SK-N-SH treated with all-trans-retinoic acid at 6 μM for 48 hours (cell line): ENCODE measurements at regions not wholly inside any gene's neighbourhood (a gene's known extent, or its start where the extent isn't known, plus 50 kb on each side); places are given as distances from the start of the nearest gene placed in this dataset.

Experiments used
- ARNTL ChIP-seq: fragments of 450-650 bp; formaldehyde crosslinking; IDR thresholded peaks from 2 replicates; pipeline ENCODE4 v1.5.0; 2020; ENCODE audit warnings: low read depth, mild to moderate bottlenecking, moderate library complexity, borderline replicate concordance
- CSDC2 ChIP-seq: fragments of 250-450 bp; sonication (Bioruptor Pico); IDR thresholded peaks from 2 replicates; pipeline ENCODE4 v1.5.0; 2020; ENCODE audit warnings: mild to moderate bottlenecking, moderate library complexity
- GLIS3 ChIP-seq: fragments of 250-450 bp; sonication (Bioruptor Pico); IDR thresholded peaks from 2 replicates; pipeline ENCODE4 v1.5.0; 2020; ENCODE audit warnings: mild to moderate bottlenecking, moderate library complexity
- ISL1 ChIP-seq: fragments of 250-450 bp; sonication (Bioruptor Pico); IDR thresholded peaks from 2 replicates; pipeline ENCODE4 v2.1.2; 2022; ENCODE audit warnings: mild to moderate bottlenecking, moderate library complexity
- OSR1 ChIP-seq: fragments of 250-450 bp; sonication (Bioruptor Pico); IDR thresholded peaks from 2 replicates; pipeline ENCODE4 v1.8.0; 2022; ENCODE audit warnings: moderate library complexity, mild to moderate bottlenecking, inconsistent platforms
- RARB ChIP-seq: fragments of 250-450 bp; sonication (Bioruptor Pico); IDR thresholded peaks from 2 replicates; pipeline ENCODE4 v1.8.0; 2021; ENCODE audit warnings: mild to moderate bottlenecking, moderate library complexity
- SNAI2 ChIP-seq: fragments of 250-450 bp; sonication (Bioruptor Pico); IDR thresholded peaks from 2 replicates; pipeline ENCODE4 v1.5.0; 2020; ENCODE audit warnings: mild to moderate bottlenecking, moderate library complexity
- TCF4 ChIP-seq: fragments of 250-450 bp; sonication (Bioruptor Pico); IDR thresholded peaks from 2 replicates; pipeline ENCODE4 v1.8.0; 2021; ENCODE audit warnings: mild to moderate bottlenecking, moderate library complexity, borderline replicate concordance
- ZFP3 ChIP-seq: fragments of 250-450 bp; sonication (Bioruptor Pico); IDR thresholded peaks from 2 replicates; pipeline ENCODE4 v1.5.0; 2020; ENCODE audit warnings: mild to moderate bottlenecking, moderate library complexity
- ZFP30 ChIP-seq: fragments of 450-650 bp; formaldehyde crosslinking; IDR thresholded peaks from 2 replicates; pipeline ENCODE4 v1.5.0; 2022; ENCODE audit warnings: mild to moderate bottlenecking, moderate library complexity
- ZNF8 ChIP-seq: fragments of 450-650 bp; formaldehyde crosslinking; IDR thresholded peaks from 2 replicates; pipeline ENCODE4 v1.5.0; 2020; ENCODE audit warnings: mild to moderate bottlenecking, moderate library complexity
- TF ChIP-seq, protein P1 (sequence below): fragments of 250-450 bp; sonication (Bioruptor Pico); IDR thresholded peaks from 2 replicates; pipeline ENCODE4 v1.8.0; 2020; ENCODE audit warnings: mild to moderate bottlenecking, moderate library complexity, borderline replicate concordance

DNA sequence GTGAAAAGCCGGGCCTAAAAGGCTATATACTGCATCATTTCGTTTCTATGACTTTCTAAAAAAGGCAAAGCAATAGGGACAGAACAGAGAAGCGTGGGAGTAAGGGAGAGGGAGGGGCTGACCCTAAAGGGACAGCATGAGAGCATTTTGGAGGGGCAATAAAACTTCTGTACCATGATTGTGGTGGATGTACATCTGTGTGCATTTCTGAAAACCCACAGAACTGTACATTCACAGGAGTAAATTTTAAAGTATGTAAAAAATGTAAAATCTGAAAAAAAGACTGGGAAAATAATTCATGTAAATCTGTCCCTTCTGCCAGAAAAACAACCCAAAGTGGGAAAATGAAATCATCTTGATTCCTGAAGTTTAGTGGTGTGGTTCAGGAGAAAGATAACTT is 235.4 kb downstream of the CENPF start:
- TF ChIP-seq, protein P1, sequence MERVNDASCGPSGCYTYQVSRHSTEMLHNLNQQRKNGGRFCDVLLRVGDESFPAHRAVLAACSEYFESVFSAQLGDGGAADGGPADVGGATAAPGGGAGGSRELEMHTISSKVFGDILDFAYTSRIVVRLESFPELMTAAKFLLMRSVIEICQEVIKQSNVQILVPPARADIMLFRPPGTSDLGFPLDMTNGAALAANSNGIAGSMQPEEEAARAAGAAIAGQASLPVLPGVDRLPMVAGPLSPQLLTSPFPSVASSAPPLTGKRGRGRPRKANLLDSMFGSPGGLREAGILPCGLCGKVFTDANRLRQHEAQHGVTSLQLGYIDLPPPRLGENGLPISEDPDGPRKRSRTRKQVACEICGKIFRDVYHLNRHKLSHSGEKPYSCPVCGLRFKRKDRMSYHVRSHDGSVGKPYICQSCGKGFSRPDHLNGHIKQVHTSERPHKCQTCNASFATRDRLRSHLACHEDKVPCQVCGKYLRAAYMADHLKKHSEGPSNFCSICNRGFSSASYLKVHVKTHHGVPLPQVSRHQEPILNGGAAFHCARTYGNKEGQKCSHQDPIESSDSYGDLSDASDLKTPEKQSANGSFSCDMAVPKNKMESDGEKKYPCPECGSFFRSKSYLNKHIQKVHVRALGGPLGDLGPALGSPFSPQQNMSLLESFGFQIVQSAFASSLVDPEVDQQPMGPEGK (CRISPR knock-in tag) = no peak
- TF ChIP-seq RARB (CRISPR knock-in tag) = no peak
- no peak for TF ChIP-seq GLIS3 (CRISPR knock-in tag)
- no peak for TF ChIP-seq ISL1 (CRISPR knock-in tag)
- no peak for TF ChIP-seq OSR1
- TF ChIP-seq ZFP3 (CRISPR knock-in tag) = no peak
- no peak for TF ChIP-seq ZNF8
- no peak for TF ChIP-seq ARNTL
- TF ChIP-seq ZFP30 = no peak
- TF ChIP-seq CSDC2 = no peak
- no peak for TF ChIP-seq SNAI2 (CRISPR knock-in tag)
- TF ChIP-seq TCF4 = no peak
